ENCODE measurements at regions not wholly inside any gene's neighbourhood (a gene's known extent, or its start where the extent isn't known, plus 50 kb on each side); places are given as distances from the start of the nearest gene placed in this dataset.

- TF ChIP-seq TBP (IDR thresholded peaks at IDR 0.05; ENCODE audit: low read depth, low read length), result no peak
- no peak for TF ChIP-seq SRF (IDR thresholded peaks at IDR 0.05; ENCODE audit: low read depth, low read length)
- no peak for TF ChIP-seq TEAD4 (IDR thresholded peaks at IDR 0.05; ENCODE audit: low read depth, low read length)
- TF ChIP-seq USF2 (IDR thresholded peaks at IDR 0.05; ENCODE audit: low read length), result no peak
- no peak for TF ChIP-seq CTCF (IDR thresholded peaks at IDR 0.05; ENCODE audit: control extremely low read depth in 1 of 3, insufficient read depth in 1 of 3, low read depth in 1 of 3, low read length in 3 of 3)
- TF ChIP-seq CBX5 (IDR thresholded peaks at IDR 0.05; ENCODE audit: low read depth, low read length), result no peak
- no peak for TF ChIP-seq RAD21 (IDR thresholded peaks at IDR 0.05 in 1 of 2, conservative IDR thresholded peaks at IDR 0.05 in 1 of 2; ENCODE audit: low read depth in 2 of 2, low read length in 2 of 2)
- no peak for TF ChIP-seq CHD2 (IDR thresholded peaks at IDR 0.05; ENCODE audit: low read length)
- no peak for TF ChIP-seq SIX5 (IDR thresholded peaks at IDR 0.05; ENCODE audit: low read depth, low read length)
- TF ChIP-seq EGR1 (IDR thresholded peaks at IDR 0.05; ENCODE audit: borderline replicate concordance, low read depth, low read length), result no peak
- no peak for TF ChIP-seq JUND (IDR thresholded peaks at IDR 0.05; ENCODE audit: low read length)
- no peak for TF ChIP-seq POLR2AphosphoS5 (IDR thresholded peaks at IDR 0.05; ENCODE audit: low read depth, low read length)
These were observed 55.0 kb upstream of the ZNF644 start for GRCh38 chr1:91076834-91077233.

Measured in H1 (cell line).